ENCODE measurements at regions not wholly inside any gene's neighbourhood (a gene's known extent, or its start where the extent isn't known, plus 50 kb on each side); places are given as distances from the start of the nearest gene placed in this dataset.
A peak's percentile ranks its signal among the peaks of the same experiment; 100 is the strongest.

GRCh38 chr12:30145684-30146032 is 361.9 kb upstream of the TMTC1 start:
- DNase-seq, result peak; percentile 74

GRCh38 chr12:30144777-30145683 is 361.3 kb upstream of the TMTC1 start:
- no peak for DNase-seq

- no peak for DNase-seq
These were observed 358.6 kb upstream of the TMTC1 start for GRCh38 chr12:30142301-30142700.

DNA sequence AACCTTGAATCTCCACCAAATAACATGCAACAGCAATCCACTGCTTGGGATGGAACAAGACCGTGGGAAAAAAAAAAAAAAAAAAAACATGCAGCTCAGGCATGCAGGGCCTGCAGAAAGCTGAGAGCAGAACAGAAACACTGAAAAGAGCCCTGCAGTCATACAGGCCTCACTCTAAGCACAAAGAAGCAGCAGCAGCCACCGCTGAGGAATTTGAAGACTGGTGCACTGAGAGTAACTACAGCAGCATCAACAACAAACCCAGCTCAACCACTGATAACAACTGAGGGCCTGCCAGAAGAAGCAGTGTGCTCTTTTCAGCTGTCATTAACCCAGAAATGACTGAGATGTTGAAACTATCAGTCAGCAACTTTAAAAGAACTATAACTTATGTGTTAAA is 354.7 kb upstream of the TMTC1 start:
- peak; percentile 68 for DNase-seq

GRCh38 chr12:30136696-30137095 is 353.0 kb upstream of the TMTC1 start:
- peak; percentile 78 for DNase-seq

- peak; percentile 77 for DNase-seq
These were observed 352.0 kb upstream of the TMTC1 start for GRCh38 chr12:30135776-30136175.

DNA sequence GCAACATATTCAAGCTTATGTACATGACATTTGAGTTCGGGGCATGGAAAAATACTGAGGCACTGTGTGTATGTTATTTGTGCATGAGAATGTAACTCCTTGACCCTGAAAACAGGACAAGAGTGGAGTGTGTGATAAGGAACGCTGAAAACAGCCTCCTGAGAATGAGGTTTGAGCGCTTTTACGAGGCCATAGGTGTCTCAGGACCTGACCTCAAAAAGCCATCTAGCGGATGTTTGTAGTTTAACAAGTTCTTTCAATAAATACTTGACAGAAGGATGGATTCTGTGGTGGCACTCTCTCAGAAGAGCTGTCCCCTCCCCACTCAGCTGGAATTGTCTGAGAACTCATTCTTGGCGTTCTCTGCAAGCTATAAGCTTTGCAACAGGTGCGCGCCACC is 350.5 kb upstream of the TMTC1 start:
- no peak for DNase-seq

GRCh38 chr12:30126944-30127343 is 343.2 kb upstream of the TMTC1 start:
- no peak for DNase-seq

DNA sequence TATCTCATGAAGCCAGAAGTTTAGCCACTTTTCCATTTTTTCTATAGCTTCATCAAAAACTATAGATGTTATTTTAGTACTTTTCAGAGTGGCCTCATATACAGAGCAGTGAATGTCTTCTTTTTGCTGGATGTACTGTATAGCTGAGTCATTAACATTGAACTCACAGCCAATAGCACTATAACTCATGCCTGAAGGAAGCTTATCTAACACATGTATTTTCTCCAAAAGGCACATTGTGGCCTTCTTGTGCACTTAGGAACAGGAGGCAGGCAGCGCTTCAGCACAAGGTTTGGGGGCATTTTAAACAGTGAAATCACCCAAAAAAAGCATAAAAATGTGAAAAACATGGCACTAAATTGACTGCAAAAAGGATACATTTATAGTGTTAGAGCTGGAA is 336.8 kb upstream of the TMTC1 start:
- no peak for DNase-seq

DNA sequence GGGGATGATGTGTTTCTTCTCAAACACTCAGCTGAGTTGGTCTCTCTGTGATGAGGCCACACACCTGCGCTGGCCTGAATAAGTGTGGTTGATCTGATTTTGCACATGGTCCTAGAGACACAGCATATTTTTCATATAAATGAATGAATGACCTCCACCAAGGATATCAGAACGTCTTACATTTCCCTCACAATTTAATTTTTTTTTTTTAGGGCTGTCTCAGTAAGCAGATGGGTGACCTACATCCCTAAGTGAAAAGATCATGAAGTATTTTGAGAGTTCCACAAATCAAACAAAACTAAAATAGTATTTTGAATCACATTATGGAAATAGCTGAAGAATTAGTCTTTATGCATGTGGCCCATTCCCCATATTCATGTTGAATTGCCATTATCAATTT is 333.7 kb upstream of the TMTC1 start:
- no peak for DNase-seq

DNA sequence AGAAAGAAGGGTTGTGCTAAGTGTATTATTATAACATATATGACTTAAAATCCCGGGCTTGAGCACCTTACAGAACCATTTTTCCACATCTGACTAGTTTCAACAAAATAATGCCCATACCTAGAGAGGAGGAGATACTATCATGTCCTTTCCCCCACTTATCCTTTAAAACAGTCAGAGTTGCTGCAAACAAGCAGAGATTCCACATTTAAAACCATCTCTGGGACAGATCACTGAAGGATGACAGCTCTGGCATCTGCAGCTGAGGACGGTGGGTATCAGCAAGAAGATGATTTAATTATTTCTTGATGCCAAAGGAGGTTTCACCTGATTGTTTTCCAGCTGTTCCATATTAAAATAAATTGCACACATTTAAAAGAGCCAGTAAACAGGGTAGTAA is 328.0 kb upstream of the TMTC1 start:
- no peak for DNase-seq

GRCh38 chr12:30110958-30111586 is 327.3 kb upstream of the TMTC1 start:
- peak; percentile 53 for DNase-seq

GRCh38 chr12:30110498-30110897 is 326.8 kb upstream of the TMTC1 start:
- no peak for DNase-seq

DNA sequence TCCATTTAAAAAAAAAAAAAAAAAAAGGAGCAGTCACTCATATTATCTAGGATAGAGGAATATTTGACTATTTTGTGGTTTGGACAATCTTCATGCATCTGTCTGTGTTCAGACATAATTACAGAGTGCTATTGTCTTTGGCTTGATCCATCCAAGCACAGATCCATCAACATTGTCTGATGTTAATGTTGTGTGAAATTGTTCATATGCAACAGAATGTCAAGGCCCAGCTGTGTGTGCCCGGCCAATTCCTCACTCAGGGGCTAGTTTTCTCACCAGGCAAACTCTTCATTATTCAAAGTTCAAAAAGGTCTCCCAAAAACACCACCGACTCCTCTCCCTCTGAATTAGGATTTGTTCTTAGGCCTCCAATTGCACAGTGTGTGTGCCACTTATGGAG is 324.9 kb upstream of the TMTC1 start:
- no peak for DNase-seq

DNA sequence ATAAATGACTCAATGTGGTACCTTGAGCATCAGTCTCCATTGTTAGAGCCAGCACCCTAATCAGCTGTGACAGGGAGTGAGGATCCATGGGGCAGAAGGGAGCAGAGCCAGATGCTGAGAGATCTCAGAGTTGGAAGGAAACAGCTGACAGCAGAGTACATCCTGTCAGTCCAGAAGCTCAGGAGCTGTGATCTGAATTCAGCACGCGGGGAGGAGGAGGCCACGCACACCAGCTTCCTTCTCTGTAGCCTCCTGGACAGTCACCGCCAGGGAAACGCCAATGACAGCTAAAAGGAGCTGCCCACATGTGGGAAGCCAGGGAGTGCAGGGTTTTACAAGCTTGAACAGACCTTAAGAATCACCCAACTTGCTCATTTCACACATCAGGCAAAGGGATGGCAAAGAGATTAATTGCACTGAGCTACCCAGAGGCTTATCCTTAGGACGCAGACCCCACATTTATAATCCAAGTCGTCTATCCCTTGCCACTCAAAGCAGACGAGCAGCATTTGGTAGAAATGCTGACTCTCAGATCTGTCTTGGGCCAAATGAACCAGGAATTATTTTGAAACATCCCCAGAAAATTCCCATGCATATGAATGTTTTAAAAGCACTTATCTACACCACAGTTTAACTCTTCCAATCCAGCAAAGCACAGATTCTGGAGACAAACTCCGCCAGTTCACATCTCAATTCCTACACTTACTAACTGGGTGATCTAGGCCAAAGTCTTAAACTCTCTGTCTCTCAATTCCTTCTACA is 322.6 kb upstream of the TMTC1 start:
- no peak for DNase-seq

DNA sequence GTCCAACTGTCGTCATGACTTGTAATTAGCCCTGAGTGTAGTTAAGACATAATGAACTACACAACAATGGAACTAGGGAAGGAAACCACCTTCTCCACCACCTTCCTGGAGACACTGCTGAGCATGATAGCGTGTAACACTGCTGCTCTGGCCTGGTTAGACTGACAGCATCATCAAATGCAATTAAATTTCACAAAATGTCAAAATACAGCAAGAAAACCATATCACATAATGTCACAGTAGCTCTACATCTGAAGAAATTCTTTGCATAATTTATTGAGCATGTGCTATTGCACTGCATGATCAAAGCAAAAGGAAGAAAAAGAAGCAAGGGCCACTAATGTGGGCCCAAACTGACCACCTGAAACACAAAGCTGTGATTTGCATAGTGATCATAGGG is 321.8 kb upstream of the TMTC1 start:
- DNase-seq, result no peak

DNA sequence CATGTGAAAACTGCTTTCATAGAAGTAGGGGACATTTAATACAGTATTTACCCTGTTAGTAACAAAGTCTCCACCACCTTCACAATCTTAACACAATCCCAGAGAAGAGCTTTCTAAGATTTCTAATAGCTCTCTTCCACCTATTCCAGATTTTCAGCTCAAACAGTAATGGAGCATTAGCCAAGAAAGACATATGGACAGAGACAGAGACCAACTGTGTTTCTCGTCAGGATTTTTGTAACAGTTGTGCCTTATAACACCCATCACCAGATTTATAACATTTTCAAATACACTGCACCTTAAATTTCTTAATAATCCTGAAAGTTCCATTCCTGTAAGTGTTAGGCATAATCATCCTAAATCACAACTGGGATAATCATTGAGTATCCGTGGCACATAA is 321.2 kb upstream of the TMTC1 start:
- no peak for DNase-seq

- DNase-seq, result peak; percentile 76
These were observed 317.0 kb upstream of the TMTC1 start for GRCh38 chr12:30100741-30101140.

- no peak for DNase-seq
These were observed 314.9 kb upstream of the TMTC1 start for GRCh38 chr12:30098677-30099076.

- DNase-seq, result no peak
These were observed 311.8 kb upstream of the TMTC1 start for GRCh38 chr12:30095511-30095910.

DNA sequence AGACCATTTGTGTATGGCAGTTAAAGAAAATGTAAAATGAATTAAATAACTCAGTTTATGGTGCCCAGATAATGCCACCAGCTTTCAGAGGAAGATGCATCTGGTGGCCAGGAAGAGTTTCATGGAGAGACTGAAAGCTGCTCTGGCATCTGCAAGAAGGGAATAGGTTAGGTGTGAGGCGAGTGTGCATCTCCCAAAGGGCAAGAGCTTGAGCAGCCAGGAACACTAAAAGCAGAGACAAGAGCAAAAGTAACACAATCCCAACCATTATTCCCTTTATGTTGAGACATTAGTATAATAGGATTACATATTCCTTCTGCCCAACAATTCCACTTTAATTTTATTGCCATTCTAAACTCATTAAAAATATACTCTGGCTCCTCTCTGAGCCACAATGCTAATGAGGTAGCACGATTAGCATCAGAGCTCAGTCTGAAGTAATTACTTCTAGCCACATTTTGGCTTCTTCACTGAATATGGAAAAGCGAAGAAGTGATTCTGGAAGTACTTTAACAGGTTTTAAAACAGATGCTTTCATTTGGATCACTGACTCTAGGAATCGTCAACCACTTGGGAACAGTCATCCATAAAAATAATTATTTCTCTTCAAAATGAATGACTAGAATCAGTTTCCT is 309.4 kb upstream of the TMTC1 start:
- no peak for DNase-seq

DNA sequence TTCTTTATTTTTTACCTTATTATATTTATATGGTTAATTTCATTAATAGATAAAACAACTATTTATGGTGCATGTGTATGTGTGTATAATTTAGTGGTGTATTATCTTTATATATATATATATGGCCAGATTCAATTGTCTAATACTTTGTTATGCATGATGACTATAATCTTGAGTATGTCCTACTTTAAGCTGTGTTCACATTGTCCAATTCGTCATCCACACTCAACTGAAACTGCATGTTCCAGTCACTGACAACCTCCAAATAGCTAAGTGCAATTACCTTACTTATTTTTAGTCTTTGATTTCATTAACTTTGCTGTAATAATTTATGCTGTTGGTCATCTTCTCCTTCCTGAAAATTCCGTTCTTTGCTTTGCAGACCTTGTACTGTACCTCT is 306.5 kb upstream of the TMTC1 start:
- DNase-seq, result no peak
